ENCODE measurements at regions not wholly inside any gene's neighbourhood (a gene's known extent, or its start where the extent isn't known, plus 50 kb on each side); places are given as distances from the start of the nearest gene placed in this dataset.

DNA sequence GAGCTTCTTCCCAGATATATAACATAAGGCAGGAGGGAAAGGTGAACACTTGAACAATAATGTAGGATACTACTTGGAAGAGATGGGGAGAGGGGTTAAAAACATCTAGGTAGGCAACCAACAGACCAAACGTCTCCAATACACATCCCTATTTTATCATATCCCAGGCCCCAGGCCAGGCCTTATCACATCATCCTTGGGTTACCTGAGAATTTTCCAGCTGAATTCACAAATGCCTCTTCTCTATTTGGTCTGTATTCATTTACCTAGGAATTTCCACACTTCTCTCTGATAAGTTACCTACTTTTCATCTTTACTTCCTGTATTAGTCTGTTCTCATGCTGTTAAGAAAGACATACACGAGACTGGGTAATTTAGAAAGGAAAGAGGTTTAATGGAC, 141.9 kb upstream of the C1orf21 start:
- TF ChIP-seq POLR2AphosphoS5 (IDR thresholded peaks at IDR 0.05) = no peak
- no peak for TF ChIP-seq POLR2A (IDR thresholded peaks at IDR 0.05)
- TF ChIP-seq, protein P1, sequence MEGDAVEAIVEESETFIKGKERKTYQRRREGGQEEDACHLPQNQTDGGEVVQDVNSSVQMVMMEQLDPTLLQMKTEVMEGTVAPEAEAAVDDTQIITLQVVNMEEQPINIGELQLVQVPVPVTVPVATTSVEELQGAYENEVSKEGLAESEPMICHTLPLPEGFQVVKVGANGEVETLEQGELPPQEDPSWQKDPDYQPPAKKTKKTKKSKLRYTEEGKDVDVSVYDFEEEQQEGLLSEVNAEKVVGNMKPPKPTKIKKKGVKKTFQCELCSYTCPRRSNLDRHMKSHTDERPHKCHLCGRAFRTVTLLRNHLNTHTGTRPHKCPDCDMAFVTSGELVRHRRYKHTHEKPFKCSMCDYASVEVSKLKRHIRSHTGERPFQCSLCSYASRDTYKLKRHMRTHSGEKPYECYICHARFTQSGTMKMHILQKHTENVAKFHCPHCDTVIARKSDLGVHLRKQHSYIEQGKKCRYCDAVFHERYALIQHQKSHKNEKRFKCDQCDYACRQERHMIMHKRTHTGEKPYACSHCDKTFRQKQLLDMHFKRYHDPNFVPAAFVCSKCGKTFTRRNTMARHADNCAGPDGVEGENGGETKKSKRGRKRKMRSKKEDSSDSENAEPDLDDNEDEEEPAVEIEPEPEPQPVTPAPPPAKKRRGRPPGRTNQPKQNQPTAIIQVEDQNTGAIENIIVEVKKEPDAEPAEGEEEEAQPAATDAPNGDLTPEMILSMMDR (IDR thresholded peaks at IDR 0.05) = no peak

Data from prostate gland (tissue), 2 donors.